ENCODE measurements at regions not wholly inside any gene's neighbourhood (a gene's known extent, or its start where the extent isn't known, plus 50 kb on each side); places are given as distances from the start of the nearest gene placed in this dataset.
"Not testable (repeated sequence)": the region's sequence is repeated elsewhere in the genome, so short reads cannot be mapped to it uniquely, and the experiment has no call there.

DNA sequence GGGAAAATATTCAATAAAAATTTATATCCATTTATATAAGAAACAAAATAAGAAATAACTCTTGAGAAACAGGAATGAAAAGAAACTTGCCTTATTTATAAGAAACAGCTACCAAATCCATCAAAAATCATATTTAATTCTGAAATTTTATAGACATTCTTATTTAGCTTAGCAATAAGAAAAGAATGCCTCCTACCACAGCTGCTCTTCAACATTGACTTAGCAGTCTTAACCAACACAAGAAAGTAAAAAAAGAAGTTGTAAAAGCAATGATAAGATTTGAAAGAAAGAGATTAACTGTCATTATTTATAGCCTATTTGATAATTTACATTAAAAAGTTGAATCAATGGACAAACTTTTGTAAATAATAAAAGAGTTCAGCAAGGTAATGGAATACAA lies 212.8 kb downstream of the ZNF365 start:
- no peak for DNase-seq (ENCODE audit: low read depth in 3 of 3)

GRCh38 chr10:62588116-62588515 lies 213.9 kb downstream of the ZNF365 start:
- no peak for DNase-seq (ENCODE audit: low read depth in 3 of 3)

- DNase-seq (ENCODE audit: low read depth in 3 of 3): no peak
Observed at GRCh38 chr10:62589689-62590088, 214.8 kb upstream of the ADO start.

DNA sequence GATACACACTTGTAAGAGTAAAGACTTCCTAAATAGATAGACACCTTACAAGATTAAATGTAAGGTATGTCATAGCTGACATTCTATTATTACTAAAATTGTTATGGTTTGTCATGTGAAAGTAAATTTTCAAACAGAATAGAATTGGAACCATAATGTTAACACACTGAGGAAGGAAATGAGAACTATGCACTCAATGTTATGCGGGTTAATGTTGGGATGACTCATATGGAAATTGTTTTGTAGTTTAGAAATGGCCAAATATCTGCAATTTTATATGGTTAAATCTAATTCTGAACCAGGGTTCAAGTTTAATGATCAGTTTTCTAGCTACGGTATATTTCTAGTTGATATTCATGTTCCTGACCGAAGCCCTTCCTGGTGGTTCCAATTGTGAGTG lies 214.2 kb upstream of the ADO start:
- no peak for DNase-seq (ENCODE audit: low read depth in 3 of 3)

- peak; percentile 26 to 32 (median 28) for DNase-seq (ENCODE audit: low read depth in 3 of 3)
Observed at GRCh38 chr10:62594093-62594520, 210.4 kb upstream of the ADO start.

DNA sequence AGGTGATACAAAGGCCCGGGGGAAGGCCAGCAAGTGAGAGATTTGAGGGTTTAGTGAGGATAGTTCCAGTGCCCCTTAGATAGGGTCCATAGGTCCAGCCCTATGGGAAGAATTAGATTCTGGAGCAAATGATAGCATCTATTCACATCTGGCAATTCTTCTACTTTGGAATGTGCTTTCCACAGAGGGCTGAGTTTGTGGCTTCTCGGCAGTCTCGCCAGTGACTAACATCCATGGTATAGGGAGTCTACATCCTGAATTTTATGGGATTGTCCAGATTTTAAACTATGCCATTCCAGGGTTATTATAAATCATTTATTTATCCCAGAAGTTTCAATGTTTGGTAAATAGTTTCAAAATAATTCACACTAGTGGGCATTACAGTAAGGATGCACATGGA lies 207.3 kb upstream of the ADO start:
- DNase-seq (ENCODE audit: low read depth in 3 of 3): no peak

GRCh38 chr10:62599161-62599560 lies 205.4 kb upstream of the ADO start:
- DNase-seq (ENCODE audit: low read depth in 3 of 3): no peak

- DNase-seq (ENCODE audit: low read depth in 3 of 3): not testable (repeated sequence)
Observed at GRCh38 chr10:62606551-62606950, 198.0 kb upstream of the ADO start.

DNA sequence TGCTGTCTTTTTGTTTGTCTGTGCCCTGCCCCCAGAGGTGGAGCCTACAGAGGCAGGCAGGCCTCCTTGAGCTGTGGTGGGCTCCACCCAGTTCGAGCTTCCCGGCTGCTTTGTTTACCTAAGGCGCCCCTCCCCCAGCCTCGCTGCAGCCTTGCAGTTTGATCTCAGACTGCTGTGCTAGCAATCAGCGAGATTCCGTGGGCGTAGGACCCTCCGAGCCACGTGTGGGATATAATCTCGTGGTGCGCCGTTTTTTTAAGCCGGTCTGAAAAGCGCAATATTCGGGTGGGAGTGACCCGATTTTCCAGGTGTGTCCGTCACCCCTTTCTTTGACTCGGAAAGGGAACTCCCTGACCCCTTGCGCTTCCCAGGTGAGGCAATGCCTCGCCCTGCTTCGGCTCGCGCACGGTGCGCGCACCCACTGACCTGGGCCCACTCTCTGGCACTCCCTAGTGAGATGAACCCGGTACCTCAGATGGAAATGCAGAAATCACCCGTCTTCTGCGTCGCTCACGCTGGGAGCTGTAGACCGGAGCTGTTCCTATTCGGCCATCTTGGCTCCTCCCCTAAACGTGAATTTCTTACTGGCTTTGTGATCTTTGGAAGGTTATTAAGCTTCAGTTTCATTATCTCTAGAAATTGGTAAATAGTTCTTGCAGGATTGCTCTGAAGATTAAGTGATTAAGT lies 196.2 kb upstream of the ADO start:
- DNase-seq (ENCODE audit: low read depth in 3 of 3): not testable (repeated sequence)

- peak; percentile 52 to 79 (median 64) for DNase-seq (ENCODE audit: low read depth in 3 of 3)
Observed at GRCh38 chr10:62610649-62611229, 193.8 kb upstream of the ADO start.

DNA sequence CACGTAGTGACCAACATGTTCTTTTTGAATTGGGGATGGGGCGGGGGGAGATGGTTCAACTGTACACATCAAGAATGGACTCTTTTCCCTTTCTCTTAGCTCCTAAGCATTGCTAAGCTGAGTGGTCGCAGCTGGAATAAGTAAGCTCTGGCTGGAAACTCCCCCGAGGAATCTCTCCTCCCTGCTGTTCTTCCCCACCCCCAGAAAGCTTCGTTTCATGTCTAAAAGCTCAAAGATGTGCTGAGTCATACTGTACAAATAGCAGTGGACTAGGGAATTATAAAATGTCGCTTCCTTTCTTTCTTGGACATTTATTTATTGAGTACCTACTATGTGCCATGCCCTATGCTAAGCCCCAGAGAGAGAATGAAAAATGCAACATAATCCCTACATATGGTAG lies 191.1 kb upstream of the ADO start:
- DNase-seq (ENCODE audit: low read depth in 3 of 3): no peak

GRCh38 chr10:62613859-62614258 lies 190.7 kb upstream of the ADO start:
- no peak for DNase-seq (ENCODE audit: low read depth in 3 of 3)

- no peak for DNase-seq (ENCODE audit: low read depth in 3 of 3)
Observed at GRCh38 chr10:62614389-62615157, 189.9 kb upstream of the ADO start.

DNA sequence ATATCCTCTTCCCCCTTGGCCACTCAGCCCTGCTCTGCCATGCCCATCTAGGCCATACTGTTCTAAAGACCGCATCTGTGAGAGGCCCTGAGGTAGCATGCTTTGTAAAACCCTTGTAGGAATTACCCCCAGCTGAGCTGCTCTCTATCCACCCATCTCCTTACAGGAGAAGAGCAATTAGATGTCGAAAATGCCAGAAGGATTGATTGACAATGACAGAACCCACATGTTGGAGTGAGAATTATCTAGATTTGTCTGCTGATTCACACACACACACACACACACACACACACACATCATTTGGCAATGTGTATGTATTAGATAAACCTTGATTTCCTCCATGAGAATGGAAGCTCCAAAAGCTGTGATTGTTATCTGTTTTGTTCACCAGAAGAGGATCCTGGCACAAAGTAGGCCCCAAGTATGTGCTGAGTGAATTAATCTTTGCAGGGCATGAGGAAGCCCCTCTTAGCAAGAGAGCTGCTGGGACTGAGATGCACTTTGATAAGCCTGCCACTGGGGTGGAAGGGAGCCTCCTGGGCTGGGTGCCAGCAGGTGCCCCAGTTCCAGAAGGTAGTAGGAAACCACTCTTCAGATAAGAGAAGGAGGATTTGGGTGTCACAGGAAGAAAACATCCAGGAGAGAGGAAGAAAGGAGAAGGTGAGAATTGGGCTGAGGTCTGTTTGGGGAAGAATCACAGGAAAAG lies 187.5 kb upstream of the ADO start:
- no peak for DNase-seq (ENCODE audit: low read depth in 3 of 3)

- no peak for DNase-seq (ENCODE audit: low read depth in 3 of 3)
Observed at GRCh38 chr10:62617652-62618051, 186.9 kb upstream of the ADO start.

DNA sequence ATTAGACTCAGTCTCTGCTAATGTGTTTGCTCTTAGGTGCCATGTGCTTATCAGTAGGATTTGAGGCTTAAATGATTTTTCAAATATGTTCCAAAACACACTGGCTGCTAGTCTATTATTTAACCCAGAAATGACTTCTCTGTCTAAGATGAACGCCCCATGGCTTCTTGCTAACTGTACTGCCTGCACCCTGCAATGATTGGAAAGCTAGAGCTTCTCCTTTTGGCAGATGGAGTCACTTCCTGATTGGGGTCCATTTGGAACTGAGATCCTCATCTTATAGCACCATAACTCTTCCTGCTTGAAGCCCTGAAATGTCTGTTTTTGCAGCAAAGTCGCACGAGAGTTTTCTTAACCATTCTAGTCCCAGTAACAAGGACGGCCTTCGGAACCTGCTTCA lies 186.5 kb upstream of the ADO start:
- DNase-seq (ENCODE audit: low read depth in 3 of 3): no peak

GRCh38 chr10:62618576-62619412 lies 185.7 kb upstream of the ADO start:
- no peak for DNase-seq (ENCODE audit: low read depth in 3 of 3)

- no peak for DNase-seq (ENCODE audit: low read depth in 3 of 3)
Observed at GRCh38 chr10:62619413-62619738, 185.1 kb upstream of the ADO start.

- DNase-seq (ENCODE audit: low read depth in 3 of 3): no peak
Observed at GRCh38 chr10:62620491-62620890, 184.0 kb upstream of the ADO start.

GRCh38 chr10:62623223-62623622 lies 181.3 kb upstream of the ADO start:
- DNase-seq (ENCODE audit: low read depth in 3 of 3): no peak

GRCh38 chr10:62625484-62625883 lies 179.0 kb upstream of the ADO start:
- no peak for DNase-seq (ENCODE audit: low read depth in 3 of 3)

DNA sequence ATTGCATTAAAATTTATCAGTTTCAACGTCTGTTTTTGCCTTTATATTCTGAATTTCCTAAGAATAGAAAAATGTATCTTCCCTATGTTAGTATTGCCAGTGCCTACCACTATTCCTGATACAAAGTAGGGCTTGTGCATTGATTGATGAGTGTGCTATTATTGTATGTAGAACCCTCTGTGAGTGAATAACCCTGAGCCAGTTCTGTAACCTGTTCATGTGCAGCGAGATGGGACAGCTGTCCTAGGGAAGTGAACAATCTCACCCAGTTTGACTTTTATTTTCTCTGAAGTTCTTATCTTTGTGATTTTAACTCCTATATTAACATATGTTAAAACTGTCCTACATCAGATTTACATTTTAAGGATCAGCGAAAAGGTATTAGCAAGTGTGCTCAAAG lies 178.4 kb upstream of the ADO start:
- DNase-seq (ENCODE audit: low read depth in 3 of 3): no peak
